ENCODE measurements at regions not wholly inside any gene's neighbourhood (a gene's known extent, or its start where the extent isn't known, plus 50 kb on each side); places are given as distances from the start of the nearest gene placed in this dataset.

- H3K27me3 ChIP-seq: no peaks in the 10 kb centered on the region
- WGBS, 2 donors: 7 to 31% methylated on average over 1 of the region's 1 CpG
- TF ChIP-seq POLR2A (IDR thresholded peaks at IDR 0.05) (no peak), CTCF (IDR thresholded peaks at IDR 0.05) (no peak)
- intact Hi-C loops (cut with DNase I): no loop called here
- peak overlapping the region in 3 of 4 donors; percentile 2 to 26 (median 11) for H3K4me3 ChIP-seq
- H3K36me3 ChIP-seq: no peaks in the 10 kb centered on the region
- peaks cover 0 to 20% (median 13%) of the 10 kb centered on the region in 3 donors for H3K9me3 ChIP-seq
- H3K27ac ChIP-seq: peak overlapping the region in 3 of 4 donors; percentile 71 to 83 (median 80)
- DNase-seq: no peak
- H3K4me1 ChIP-seq: peaks cover 0 to 53% (median 0%) of the 10 kb centered on the region in 3 donors
Observed at GRCh38 chr5:148000036-148000435, 63.7 kb upstream of the SPINK5 start.

- intact Hi-C loops (cut with DNase I): no loop called here
- Histone ChIP-seq H3K9me3 (peaks cover 0 to 20% (median 13%) of the 10 kb centered on the region in 3 donors), H3K4me1 (peaks cover 0 to 53% (median 0%) of the 10 kb centered on the region in 3 donors), H3K4me3 (peak overlapping the region in 2 of 4 donors; percentile 11 to 26), H3K36me3 (no peaks in the 10 kb centered on the region), H3K27ac (peak overlapping the region in 2 of 4 donors; percentile 80 to 83), H3K27me3 (no peaks in the 10 kb centered on the region)
- TF ChIP-seq POLR2A (IDR thresholded peaks at IDR 0.05) (no peak), CTCF (IDR thresholded peaks at IDR 0.05) (no peak)
- DNase-seq: no peak
Observed at GRCh38 chr5:147998704-147999103, 65.1 kb upstream of the SPINK5 start.

GRCh38 chr5:147997486-147997885, 66.3 kb upstream of the SPINK5 start:
- TF ChIP-seq POLR2A (IDR thresholded peaks at IDR 0.05): no peak
- H3K36me3 ChIP-seq: no peaks in the 10 kb centered on the region
- H3K4me1 ChIP-seq: peaks cover 0 to 44% (median 0%) of the 10 kb centered on the region in 3 donors
- peaks cover 0 to 16% (median 13%) of the 10 kb centered on the region in 3 donors for H3K9me3 ChIP-seq
- H3K27ac ChIP-seq: peak overlapping the region in 3 of 4 donors; percentile 36 to 61 (median 54)
- no peak overlapping the region for H3K4me3 ChIP-seq
- DNase-seq: no peak
- H3K27me3 ChIP-seq: no peaks in the 10 kb centered on the region
- WGBS, 2 donors: 9 to 11% methylated on average over 2 to 3 of the region's 3 CpGs
- intact Hi-C loops (cut with DNase I): no loop called here

GRCh38 chr5:147996379-147996778, 67.4 kb upstream of the SPINK5 start:
- H3K27ac ChIP-seq: no peak overlapping the region
- no peak overlapping the region for H3K4me3 ChIP-seq
- H3K4me1 ChIP-seq: peaks cover 0 to 37% (median 0%) of the 10 kb centered on the region in 3 donors
- TF ChIP-seq POLR2A (IDR thresholded peaks at IDR 0.05) (no peak), CTCF (IDR thresholded peaks at IDR 0.05) (no peak)
- no peaks in the 10 kb centered on the region for H3K36me3 ChIP-seq
- H3K27me3 ChIP-seq: no peaks in the 10 kb centered on the region
- intact Hi-C loops (cut with DNase I): no loop called here
- WGBS, 2 donors: 67 to 78% methylated on average over 1 to 4 of the region's 5 CpGs
- H3K9me3 ChIP-seq: peaks cover 0 to 5% (median 5%) of the 10 kb centered on the region in 3 donors
- no peak for DNase-seq

GRCh38 chr5:147995846-147996245, 67.9 kb upstream of the SPINK5 start:
- Histone ChIP-seq H3K9me3 (no peaks in the 10 kb centered on the region), H3K27ac (no peak overlapping the region), H3K36me3 (no peaks in the 10 kb centered on the region), H3K4me1 (peaks cover 0 to 37% (median 0%) of the 10 kb centered on the region in 3 donors), H3K4me3 (no peak overlapping the region), H3K27me3 (no peaks in the 10 kb centered on the region)
- no peak for DNase-seq
- TF ChIP-seq POLR2A (IDR thresholded peaks at IDR 0.05) (no peak), CTCF (IDR thresholded peaks at IDR 0.05) (no peak)
- WGBS, 2 donors: 84 to 90% methylated on average over 4 of the region's 4 CpGs
- intact Hi-C loops (cut with DNase I): no loop called here

- DNase-seq: no peak
- no peak for TF ChIP-seq CTCF (IDR thresholded peaks at IDR 0.05)
- TF ChIP-seq POLR2A (IDR thresholded peaks at IDR 0.05): no peak
- Histone ChIP-seq H3K4me3 (no peak overlapping the region), H3K9me3 (no peaks in the 10 kb centered on the region), H3K27ac (peak overlapping the region in 3 of 4 donors; percentile 9 to 52 (median 30)), H3K4me1 (peaks cover 0 to 48% (median 0%) of the 10 kb centered on the region in 3 donors), H3K27me3 (no peaks in the 10 kb centered on the region), H3K36me3 (no peaks in the 10 kb centered on the region)
- intact Hi-C loops (cut with DNase I): no loop called here
Observed at GRCh38 chr5:147989994-147990393, 73.8 kb upstream of the SPINK5 start.
